ENCODE measurements at regions not wholly inside any gene's neighbourhood (a gene's known extent, or its start where the extent isn't known, plus 50 kb on each side); places are given as distances from the start of the nearest gene placed in this dataset.

DNA sequence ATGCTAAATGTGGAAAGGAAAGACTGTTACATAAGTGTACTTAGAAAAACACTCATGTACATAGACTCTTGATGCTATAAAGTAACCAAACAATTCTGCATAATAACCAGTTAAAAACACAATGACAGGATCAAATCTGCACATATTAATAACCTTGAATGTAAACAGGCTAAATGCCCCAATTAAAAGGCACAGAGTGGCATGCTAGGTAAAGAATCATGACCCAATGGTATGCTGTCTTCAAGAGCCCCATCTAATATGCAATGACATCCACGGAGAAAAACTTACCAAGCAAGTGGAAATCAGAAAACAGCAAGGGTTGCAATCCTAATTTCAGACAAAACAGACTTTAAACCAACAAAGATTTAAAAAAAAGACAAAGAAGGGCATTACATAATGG lies 644.8 kb upstream of the PKN2 start:
- peaks cover 28% of the 10 kb centered on the region for H3K9me3 ChIP-seq (ENCODE audit: control insufficient read depth, insufficient read depth, low read depth, low read length)

DNA sequence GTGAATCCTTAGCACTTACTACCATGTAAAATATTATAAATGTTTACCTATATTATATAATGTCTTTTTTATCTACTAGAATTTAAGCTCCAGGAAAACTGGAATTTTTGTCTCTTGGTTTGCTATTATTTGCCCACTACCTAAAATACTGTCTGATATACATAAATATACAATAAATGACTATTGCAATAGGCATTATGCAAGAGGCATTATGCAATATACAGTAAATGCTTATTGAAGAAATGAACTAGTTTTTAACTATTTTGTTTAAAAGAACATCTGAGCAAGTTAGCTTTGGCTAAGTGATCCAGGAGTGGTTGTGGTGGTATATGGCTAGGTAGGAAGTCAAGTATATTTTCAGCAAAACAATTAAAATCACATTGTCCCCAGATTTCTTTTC lies 640.2 kb upstream of the PKN2 start:
- Histone ChIP-seq H3K9me3 (ENCODE audit: control insufficient read depth, insufficient read depth, low read depth, low read length) (peaks cover 26% of the 10 kb centered on the region), H3K4me1 (ENCODE audit: control insufficient read depth, insufficient read depth, low read length) (no peaks in the 10 kb centered on the region), H3K36me3 (ENCODE audit: control insufficient read depth, insufficient read depth, low read length) (no peaks in the 10 kb centered on the region), H3K27me3 (ENCODE audit: control insufficient read depth, insufficient read depth, low read length) (no peaks in the 10 kb centered on the region), H3K4me3 (ENCODE audit: low read depth in 2 of 2, low read length in 2 of 2) (no peak overlapping the region), H3K27ac (ENCODE audit: low read length) (no peak overlapping the region)
- no peak for DNase-seq (ENCODE audit: low read depth, low spot score)
- POLR2A ChIA-PET = no interaction called here
- CTCF ChIA-PET = no interaction called here
- in situ Hi-C loops (cut with HindIII; ENCODE audit: low pct_unique_long_range_greater_than_20kb, low sequenced_read_pairs) = no loop called here
- ATAC-seq = no peak
- TF ChIP-seq, protein P1, sequence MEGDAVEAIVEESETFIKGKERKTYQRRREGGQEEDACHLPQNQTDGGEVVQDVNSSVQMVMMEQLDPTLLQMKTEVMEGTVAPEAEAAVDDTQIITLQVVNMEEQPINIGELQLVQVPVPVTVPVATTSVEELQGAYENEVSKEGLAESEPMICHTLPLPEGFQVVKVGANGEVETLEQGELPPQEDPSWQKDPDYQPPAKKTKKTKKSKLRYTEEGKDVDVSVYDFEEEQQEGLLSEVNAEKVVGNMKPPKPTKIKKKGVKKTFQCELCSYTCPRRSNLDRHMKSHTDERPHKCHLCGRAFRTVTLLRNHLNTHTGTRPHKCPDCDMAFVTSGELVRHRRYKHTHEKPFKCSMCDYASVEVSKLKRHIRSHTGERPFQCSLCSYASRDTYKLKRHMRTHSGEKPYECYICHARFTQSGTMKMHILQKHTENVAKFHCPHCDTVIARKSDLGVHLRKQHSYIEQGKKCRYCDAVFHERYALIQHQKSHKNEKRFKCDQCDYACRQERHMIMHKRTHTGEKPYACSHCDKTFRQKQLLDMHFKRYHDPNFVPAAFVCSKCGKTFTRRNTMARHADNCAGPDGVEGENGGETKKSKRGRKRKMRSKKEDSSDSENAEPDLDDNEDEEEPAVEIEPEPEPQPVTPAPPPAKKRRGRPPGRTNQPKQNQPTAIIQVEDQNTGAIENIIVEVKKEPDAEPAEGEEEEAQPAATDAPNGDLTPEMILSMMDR (IDR thresholded peaks at IDR 0.05) = no peak
- TF ChIP-seq TCF7L2 (IDR thresholded peaks at IDR 0.05; ENCODE audit: low read depth, low read length) (no peak), POLR2AphosphoS5 (IDR thresholded peaks at IDR 0.05; ENCODE audit: low read depth, low read length) (no peak), SIN3A (IDR thresholded peaks at IDR 0.05; ENCODE audit: borderline replicate concordance, insufficient read depth, low read depth, low read length) (no peak)
- TF ChIP-seq, protein P2, sequence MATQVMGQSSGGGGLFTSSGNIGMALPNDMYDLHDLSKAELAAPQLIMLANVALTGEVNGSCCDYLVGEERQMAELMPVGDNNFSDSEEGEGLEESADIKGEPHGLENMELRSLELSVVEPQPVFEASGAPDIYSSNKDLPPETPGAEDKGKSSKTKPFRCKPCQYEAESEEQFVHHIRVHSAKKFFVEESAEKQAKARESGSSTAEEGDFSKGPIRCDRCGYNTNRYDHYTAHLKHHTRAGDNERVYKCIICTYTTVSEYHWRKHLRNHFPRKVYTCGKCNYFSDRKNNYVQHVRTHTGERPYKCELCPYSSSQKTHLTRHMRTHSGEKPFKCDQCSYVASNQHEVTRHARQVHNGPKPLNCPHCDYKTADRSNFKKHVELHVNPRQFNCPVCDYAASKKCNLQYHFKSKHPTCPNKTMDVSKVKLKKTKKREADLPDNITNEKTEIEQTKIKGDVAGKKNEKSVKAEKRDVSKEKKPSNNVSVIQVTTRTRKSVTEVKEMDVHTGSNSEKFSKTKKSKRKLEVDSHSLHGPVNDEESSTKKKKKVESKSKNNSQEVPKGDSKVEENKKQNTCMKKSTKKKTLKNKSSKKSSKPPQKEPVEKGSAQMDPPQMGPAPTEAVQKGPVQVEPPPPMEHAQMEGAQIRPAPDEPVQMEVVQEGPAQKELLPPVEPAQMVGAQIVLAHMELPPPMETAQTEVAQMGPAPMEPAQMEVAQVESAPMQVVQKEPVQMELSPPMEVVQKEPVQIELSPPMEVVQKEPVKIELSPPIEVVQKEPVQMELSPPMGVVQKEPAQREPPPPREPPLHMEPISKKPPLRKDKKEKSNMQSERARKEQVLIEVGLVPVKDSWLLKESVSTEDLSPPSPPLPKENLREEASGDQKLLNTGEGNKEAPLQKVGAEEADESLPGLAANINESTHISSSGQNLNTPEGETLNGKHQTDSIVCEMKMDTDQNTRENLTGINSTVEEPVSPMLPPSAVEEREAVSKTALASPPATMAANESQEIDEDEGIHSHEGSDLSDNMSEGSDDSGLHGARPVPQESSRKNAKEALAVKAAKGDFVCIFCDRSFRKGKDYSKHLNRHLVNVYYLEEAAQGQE (IDR thresholded peaks at IDR 0.05; ENCODE audit: insufficient read depth in 1 of 2, low read depth in 2 of 2, low read length in 1 of 2) = no peak
- intact Hi-C loops (cut with micrococcal nuclease; ENCODE audit: unreplicated experiment) = no loop called here
- BruUV-seq (replicated peaks) = no TSS peak

More for the DNA sequence above, 644.8 kb upstream of the PKN2 start:
- in situ Hi-C loops (cut with HindIII; ENCODE audit: low pct_unique_long_range_greater_than_20kb, low sequenced_read_pairs) = no loop called here
- no peak overlapping the region for H3K27ac ChIP-seq (ENCODE audit: low read length)
- TF ChIP-seq SIN3A (IDR thresholded peaks at IDR 0.05; ENCODE audit: borderline replicate concordance, insufficient read depth, low read depth, low read length) = no peak
- H3K4me1 ChIP-seq (ENCODE audit: control insufficient read depth, insufficient read depth, low read length) = no peaks in the 10 kb centered on the region
- no peak overlapping the region for H3K4me3 ChIP-seq (ENCODE audit: low read depth in 2 of 2, low read length in 2 of 2)
- POLR2A ChIA-PET = no interaction called here
- H3K27me3 ChIP-seq (ENCODE audit: control insufficient read depth, insufficient read depth, low read length) = no peaks in the 10 kb centered on the region
- intact Hi-C loops (cut with micrococcal nuclease; ENCODE audit: unreplicated experiment) = no loop called here
- CTCF ChIA-PET = no interaction called here
- no peak for DNase-seq (ENCODE audit: low read depth, low spot score)
- H3K36me3 ChIP-seq (ENCODE audit: control insufficient read depth, insufficient read depth, low read length) = no peaks in the 10 kb centered on the region
- no peak for ATAC-seq
- BruUV-seq (replicated peaks) = no TSS peak

DNA sequence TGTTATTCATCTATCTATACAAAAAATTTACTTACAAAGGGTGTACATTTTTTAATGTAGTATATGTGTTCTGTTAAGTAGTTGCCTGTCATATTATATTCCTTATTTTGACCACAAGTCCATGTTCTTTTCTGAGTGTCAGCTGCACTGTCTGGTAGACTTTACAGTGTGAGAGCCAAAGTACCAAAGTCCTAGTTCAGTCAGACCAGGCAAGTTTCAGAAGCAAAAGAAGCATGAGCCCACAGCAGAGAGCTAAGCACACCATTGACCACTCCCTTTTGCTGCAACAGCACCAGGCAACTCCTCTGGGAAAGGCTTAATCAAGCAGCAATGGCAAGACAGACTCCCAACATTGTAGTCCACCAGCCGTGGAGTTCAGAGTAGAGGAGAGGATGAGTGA lies 631.9 kb upstream of the PKN2 start:
- in situ Hi-C loops (cut with HindIII; ENCODE audit: low pct_unique_long_range_greater_than_20kb, low sequenced_read_pairs) = no loop called here
- DNase-seq (ENCODE audit: low read depth, low spot score) (no peak), ATAC-seq (no peak)
- CTCF ChIA-PET = no interaction called here
- no peaks in the 10 kb centered on the region for H3K36me3 ChIP-seq (ENCODE audit: control insufficient read depth, insufficient read depth, low read length)
- TF ChIP-seq, protein P2 (IDR thresholded peaks at IDR 0.05; ENCODE audit: insufficient read depth in 1 of 2, low read depth in 2 of 2, low read length in 1 of 2) = no peak
- TF ChIP-seq TCF7L2 (IDR thresholded peaks at IDR 0.05; ENCODE audit: low read depth, low read length) (no peak), SIN3A (IDR thresholded peaks at IDR 0.05; ENCODE audit: borderline replicate concordance, insufficient read depth, low read depth, low read length) (no peak), POLR2AphosphoS5 (IDR thresholded peaks at IDR 0.05; ENCODE audit: low read depth, low read length) (no peak)
- TF ChIP-seq, protein P1 (IDR thresholded peaks at IDR 0.05) = no peak
- no peak overlapping the region for H3K4me3 ChIP-seq (ENCODE audit: low read depth in 2 of 2, low read length in 2 of 2)
- no TSS peak for BruUV-seq (replicated peaks)
- no peaks in the 10 kb centered on the region for H3K4me1 ChIP-seq (ENCODE audit: control insufficient read depth, insufficient read depth, low read length)
- no peaks in the 10 kb centered on the region for H3K9me3 ChIP-seq (ENCODE audit: control insufficient read depth, insufficient read depth, low read depth, low read length)
- POLR2A ChIA-PET = no interaction called here
- no peak overlapping the region for H3K27ac ChIP-seq (ENCODE audit: low read length)
- intact Hi-C loops (cut with micrococcal nuclease; ENCODE audit: unreplicated experiment) = no loop called here
- H3K27me3 ChIP-seq (ENCODE audit: control insufficient read depth, insufficient read depth, low read length) = no peaks in the 10 kb centered on the region

Measured in Panc1 (cell line).